NCI-H2107 treated with DMSO at 0.1 percent for 48 hours (cell line): ENCODE measurements at regions not wholly inside any gene's neighbourhood (a gene's known extent, or its start where the extent isn't known, plus 50 kb on each side); places are given as distances from the start of the nearest gene placed in this dataset.

Experiments
- DNase-seq: peaks from one replicate; lab custom pipeline; 2025; ENCODE audit not compliant: unreplicated experiment; lab: John Stamatoyannopoulos, UW

- no peak for DNase-seq
Observed at GRCh38 chr20:39547546-39548408, 585.6 kb downstream of the DHX35 start.

- no peak for DNase-seq
Observed at GRCh38 chr20:39541136-39541803, 579.1 kb downstream of the DHX35 start.

GRCh38 chr20:39538317-39538716 lies 576.2 kb downstream of the DHX35 start:
- no peak for DNase-seq

- DNase-seq: no peak
Observed at GRCh38 chr20:39535301-39535700, 573.2 kb downstream of the DHX35 start.

DNA sequence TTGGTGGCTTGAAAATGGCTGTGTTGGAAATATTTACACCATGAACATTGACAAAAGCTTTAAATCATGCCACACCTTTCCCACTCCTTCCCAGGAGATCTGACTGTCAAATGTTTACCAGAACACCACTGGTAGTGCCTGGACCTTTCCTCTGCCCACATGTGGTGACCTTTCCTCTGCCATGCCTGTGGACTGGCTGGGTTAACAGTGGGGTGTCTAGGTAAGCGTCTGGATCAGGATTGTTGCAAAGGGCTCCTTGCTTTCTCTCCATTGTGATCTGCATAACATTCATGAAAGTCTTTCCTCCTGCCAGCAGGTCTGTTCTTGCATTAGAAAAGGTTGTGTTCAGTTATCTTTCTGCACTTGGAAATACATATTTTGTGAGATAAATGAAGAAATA lies 572.7 kb downstream of the DHX35 start:
- DNase-seq: no peak

DNA sequence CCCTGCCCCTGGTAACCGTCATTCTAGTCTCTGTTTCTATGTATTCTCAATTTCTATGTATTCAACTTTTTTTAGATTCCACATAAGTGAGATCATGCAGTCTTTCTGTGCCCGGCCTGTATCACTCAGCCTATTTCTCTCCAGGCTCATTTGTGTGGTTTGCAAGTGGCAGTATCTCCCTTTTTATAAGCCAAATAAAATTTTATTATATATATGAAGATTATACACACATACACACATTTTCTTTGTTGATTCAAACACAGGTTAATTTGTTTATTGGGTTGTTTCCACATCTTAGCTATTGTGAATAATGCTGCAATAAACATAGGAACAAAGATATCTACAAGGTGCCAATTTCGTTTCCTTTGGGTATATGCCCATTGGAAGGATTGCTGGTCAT lies 571.7 kb downstream of the DHX35 start:
- DNase-seq: no peak

DNA sequence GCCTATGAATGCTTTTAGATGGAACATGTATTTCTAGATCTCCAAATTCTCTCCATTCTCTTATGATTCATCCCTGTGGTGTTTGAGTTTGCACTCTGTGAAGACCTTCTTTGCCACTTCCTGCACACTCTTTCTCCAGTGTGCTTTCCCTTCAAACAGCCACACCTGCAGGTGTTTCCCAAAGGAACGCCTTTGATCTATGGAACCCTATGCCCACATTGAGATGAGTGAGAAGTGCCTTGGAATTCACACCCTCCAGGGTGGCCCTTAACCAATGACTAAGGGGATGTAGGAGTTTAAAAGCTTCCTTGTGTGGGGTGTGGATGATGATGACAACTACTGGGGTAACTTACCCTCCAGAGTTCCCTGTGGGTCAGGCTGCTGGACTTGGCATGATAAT lies 570.1 kb downstream of the DHX35 start:
- DNase-seq: no peak

GRCh38 chr20:39528436-39528835 lies 566.3 kb downstream of the DHX35 start:
- DNase-seq: no peak

- DNase-seq: no peak
Observed at GRCh38 chr20:39524371-39524911, 562.3 kb downstream of the DHX35 start.

DNA sequence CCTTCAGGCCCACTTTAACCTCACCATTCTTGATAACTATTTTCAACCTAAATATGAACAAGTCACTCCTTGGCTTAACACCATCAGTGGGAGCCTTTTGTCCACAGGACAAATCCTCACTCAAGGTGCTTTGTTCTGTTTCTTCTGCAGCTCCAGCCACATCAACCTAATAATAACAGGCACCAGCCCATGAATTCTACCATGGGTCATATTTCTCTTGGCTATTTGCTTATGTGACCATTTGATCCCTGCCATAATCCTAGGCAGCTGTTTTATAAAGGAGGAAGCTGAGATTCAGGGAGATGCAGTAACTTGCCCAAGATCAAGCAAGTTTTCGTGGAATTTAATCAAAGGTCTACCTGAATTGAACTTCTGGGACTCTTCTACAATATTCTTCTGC lies 561.3 kb downstream of the DHX35 start:
- no peak for DNase-seq

- no peak for DNase-seq
Observed at GRCh38 chr20:39518654-39519053, 556.5 kb downstream of the DHX35 start.

DNA sequence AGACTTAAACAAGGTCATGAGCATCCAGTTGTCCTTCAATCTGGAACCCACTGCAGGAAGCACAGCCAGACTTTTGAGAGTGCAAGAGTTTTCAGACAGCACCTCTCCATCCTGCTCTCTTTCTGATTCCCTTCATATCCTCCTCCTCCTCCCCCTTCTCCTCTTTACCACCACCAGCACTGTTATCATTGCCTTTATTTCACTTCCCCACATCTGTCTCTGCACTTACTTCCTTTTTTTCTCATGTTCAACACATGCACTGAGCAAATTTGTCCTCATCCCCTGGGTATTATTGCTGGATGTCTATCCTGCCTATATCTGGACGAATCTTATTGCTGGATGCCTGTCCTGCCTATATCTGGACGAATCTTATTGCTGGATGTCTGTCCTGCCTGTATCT lies 554.8 kb downstream of the DHX35 start:
- no peak for DNase-seq

- no peak for DNase-seq
Observed at GRCh38 chr20:39504710-39505094, 542.6 kb downstream of the DHX35 start.

DNA sequence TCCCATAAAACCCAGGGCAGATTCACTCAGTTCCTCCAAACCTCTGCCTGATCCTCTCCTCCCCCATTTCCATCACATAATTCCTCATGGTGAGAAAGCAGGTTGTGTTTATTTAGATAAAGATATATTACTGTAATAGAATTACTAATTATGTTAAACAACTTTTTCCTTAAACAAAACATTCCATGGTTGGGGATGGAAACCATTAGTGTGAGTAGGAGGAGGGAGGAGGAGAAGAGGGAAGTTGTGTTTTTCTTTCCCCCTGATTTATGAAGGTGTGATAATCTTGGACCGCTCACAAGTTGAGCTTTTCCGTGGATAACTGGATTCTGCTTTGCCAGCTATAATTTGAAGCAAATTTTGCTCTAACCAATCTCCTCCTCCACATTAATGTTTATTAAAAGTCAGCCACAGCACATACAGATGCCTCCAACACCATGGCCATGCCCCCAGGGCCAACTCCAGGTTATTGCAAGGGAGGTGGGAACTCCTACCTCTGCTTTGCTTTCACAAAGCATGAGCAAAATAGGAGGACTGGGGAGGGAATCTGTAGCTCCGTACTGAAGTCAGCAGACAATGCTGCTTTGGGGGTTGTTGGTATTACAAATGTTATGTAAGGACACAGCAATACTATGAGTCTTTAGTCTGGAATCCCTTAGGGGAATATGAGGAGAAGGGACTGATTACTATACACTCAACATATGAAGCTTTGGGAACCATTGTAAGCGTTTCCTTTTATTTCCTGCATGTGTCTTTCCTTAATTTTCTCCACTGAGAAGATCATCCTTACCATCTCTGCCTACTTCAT lies 542.0 kb downstream of the DHX35 start:
- DNase-seq: no peak

DNA sequence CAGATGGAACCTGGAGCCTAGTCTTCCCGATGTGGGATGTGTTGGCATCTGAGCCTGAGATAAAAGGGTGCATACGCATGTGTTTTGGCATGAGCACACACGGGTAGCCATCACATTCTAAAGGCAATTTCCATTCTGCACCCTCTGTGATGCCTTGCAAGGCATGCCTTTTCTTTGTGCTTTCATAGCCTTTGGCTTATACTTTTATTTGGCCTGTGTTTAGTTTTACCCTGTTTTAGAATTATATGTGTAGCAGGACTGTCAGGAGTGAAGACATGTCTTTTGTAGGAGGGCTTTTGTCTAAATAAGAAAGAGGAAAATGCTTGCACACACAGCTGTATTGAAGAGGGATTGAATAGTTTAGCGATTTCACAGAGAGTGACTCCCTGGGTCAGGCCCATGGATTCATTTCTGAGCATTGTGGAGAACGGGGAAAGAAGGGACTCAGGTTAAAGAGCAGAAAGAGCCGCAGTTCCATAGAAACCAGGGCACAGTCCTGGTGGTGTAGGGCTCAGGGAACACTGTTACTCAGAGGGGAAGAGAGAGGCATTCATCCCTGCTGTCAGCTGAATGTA lies 530.2 kb downstream of the DHX35 start:
- DNase-seq: no peak

GRCh38 chr20:39491711-39492110 lies 529.6 kb downstream of the DHX35 start:
- DNase-seq: no peak

DNA sequence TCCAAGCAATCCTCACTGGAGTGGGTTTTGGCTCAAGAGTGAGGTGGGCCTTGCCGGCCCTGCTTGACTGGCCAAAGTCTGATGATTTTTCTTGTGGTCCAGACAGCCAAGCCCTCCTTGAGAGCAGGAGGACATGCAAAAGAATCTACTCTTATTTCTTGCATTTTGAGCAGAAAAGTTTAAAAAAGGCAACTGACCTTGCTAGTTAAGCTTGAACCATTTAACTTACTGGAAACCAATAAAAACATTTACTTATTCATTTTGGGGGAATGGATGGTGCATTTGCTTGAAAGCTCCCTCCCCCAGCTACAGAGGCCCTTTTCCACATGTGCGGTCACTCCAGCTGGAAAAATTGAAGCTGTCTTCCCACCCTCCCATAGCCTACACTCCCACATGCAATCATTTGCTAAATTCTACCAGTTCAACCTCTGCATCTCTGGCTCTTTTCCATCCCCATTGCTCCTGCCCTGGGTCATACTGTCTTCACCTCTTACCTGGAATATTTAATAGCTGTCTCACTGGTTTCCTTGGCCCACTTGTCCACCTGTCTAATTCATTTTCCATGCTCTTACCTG lies 527.9 kb downstream of the DHX35 start:
- DNase-seq: no peak

DNA sequence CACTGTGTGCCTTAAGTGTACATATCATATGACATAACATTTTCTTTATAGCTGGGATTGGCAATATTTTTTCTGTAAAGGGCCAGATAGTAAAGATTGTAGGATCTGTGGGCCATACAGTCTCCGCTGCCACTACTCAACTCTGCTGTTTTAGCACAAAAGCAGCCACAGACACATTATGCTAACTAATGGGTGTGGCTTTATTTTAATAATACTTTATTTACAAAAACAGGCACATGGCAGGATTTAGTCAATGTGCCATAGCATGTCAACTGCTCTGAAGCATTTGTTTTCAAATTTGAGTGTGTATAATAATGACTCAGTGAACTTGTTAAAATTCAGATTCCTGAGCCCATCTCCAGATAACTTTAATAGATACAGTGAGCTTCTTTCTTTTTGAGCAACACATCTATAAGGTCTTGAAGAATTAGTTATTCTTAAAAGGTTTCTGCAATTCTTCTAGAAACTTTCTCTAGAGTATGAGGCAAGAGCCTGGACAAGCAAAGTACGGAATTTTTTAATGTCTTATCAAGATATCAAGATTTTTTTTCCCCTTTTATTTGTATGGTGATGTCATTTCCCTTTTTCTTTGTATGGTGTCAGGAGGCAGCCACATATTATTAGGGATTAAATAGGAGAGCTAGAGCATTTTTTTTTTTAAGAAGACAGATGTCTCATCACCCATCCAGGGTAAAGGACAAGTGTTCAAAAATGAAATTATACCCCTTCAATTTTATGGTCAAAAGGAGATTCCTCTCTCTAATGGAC lies 518.3 kb downstream of the DHX35 start:
- no peak for DNase-seq

DNA sequence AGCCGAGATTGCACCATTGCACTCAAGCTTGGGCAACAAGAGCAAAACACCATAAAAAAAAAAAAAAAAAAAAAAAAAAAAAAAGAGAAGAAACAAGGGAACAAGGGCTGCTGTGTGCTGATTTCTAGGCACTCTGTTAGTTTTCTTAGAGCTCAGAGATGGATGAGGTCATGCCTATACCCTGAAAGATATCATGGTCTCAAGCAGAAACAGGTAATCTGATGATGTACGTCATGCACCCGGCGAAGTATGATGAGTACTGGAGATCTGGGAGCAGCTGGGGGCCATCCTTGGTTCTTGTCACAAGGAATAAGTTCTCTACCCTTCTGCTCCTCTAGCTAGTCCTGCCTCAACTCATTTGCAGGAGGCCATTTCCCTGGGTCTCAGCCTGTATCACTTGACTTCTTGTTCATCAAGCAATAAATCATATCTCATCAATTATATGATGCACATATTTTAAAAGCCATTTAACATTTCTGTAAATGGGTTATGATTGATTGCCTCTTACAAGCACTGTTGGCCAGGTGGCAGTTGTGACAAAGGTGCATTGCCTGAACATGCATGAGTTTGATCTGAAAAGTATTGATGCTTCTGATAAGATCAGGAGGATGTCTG lies 517.2 kb downstream of the DHX35 start:
- DNase-seq: no peak

DNA sequence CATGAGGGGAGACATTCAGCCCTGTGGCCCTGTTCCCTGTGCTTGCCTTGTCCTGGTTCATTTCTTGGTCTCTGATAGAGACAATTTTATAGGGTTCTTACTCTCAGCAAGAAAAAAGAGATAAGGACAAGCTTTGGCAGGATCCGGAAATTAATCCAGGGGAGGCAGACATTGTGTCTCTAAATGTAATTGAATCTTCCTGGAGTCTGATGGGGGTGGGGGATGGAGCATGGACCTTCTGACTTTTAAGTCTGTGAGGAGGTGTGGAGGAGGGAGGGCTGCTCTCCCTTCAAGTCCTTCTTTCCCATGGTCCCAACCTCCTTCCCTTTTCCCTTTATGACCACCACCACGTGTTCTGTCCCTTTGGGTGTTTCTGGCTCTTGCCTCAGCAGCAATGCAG lies 512.7 kb downstream of the DHX35 start:
- no peak for DNase-seq
